ENCODE measurements at regions not wholly inside any gene's neighbourhood (a gene's known extent, or its start where the extent isn't known, plus 50 kb on each side); places are given as distances from the start of the nearest gene placed in this dataset.

GRCh38 chr18:41532344-41533086 lies 422.5 kb upstream of the PIK3C3 start:
- no peak for DNase-seq
- Histone ChIP-seq H3K4me3 (ENCODE audit: low read length) (no peak overlapping the region), H3K27me3 (ENCODE audit: control insufficient read depth, insufficient read depth, low read length) (no peaks in the 10 kb centered on the region), H3K27ac (ENCODE audit: low read length) (no peak overlapping the region), H3K36me3 (ENCODE audit: control insufficient read depth, insufficient read depth, low read length) (no peaks in the 10 kb centered on the region), H3K9me3 (ENCODE audit: control insufficient read depth, insufficient read depth, low read length) (no peaks in the 10 kb centered on the region), H3K4me1 (ENCODE audit: control insufficient read depth, insufficient read depth, low read length) (no peaks in the 10 kb centered on the region)
- H3K27ac Mint-ChIP-seq: no peak overlapping the region
- H3K4me3 Mint-ChIP-seq: no peak overlapping the region
- H3K9me3 Mint-ChIP-seq: peaks cover 19 to 24% of the 10 kb centered on the region in 2 donors
- 82% methylated on average over 4 of the region's 6 CpGs for WGBS (ENCODE audit: insufficient coverage)
- no peaks in the 10 kb centered on the region for H3K36me3 Mint-ChIP-seq
- TF ChIP-seq CTCF (IDR thresholded peaks at IDR 0.05): no peak
- intact Hi-C loops (cut with micrococcal nuclease): no loop called here
- ATAC-seq: no peak
- no peaks in the 10 kb centered on the region for H3K27me3 Mint-ChIP-seq (ENCODE audit: low read depth in 2 of 2)
- H3K4me1 Mint-ChIP-seq: no peaks in the 10 kb centered on the region

- TF ChIP-seq CTCF (IDR thresholded peaks at IDR 0.05): no peak
Observed at GRCh38 chr18:41530970-41531369, 424.1 kb upstream of the PIK3C3 start.

GRCh38 chr18:41529093-41529492 lies 425.9 kb upstream of the PIK3C3 start:
- Histone ChIP-seq H3K9me3 (ENCODE audit: control insufficient read depth, insufficient read depth, low read length) (no peaks in the 10 kb centered on the region), H3K36me3 (ENCODE audit: control insufficient read depth, insufficient read depth, low read length) (no peaks in the 10 kb centered on the region), H3K4me1 (ENCODE audit: control insufficient read depth, insufficient read depth, low read length) (no peaks in the 10 kb centered on the region), H3K4me3 (ENCODE audit: low read length) (no peak overlapping the region), H3K27ac (ENCODE audit: low read length) (no peak overlapping the region), H3K27me3 (ENCODE audit: control insufficient read depth, insufficient read depth, low read length) (no peaks in the 10 kb centered on the region)
- Mint-ChIP-seq H3K27ac (no peak overlapping the region), H3K4me3 (no peak overlapping the region), H3K4me1 (no peaks in the 10 kb centered on the region), H3K36me3 (no peaks in the 10 kb centered on the region), H3K27me3 (ENCODE audit: low read depth in 2 of 2) (no peaks in the 10 kb centered on the region), H3K9me3 (peaks cover 14 to 19% of the 10 kb centered on the region in 2 donors)
- ATAC-seq (no peak), DNase-seq (no peak)
- WGBS (ENCODE audit: insufficient coverage): no CpG with 5 or more reads among the region's 2 CpGs
- intact Hi-C loops (cut with micrococcal nuclease): no loop called here
- no peak for TF ChIP-seq CTCF (IDR thresholded peaks at IDR 0.05)

More at GRCh38 chr18:41530970-41531369, 424.1 kb upstream of the PIK3C3 start:
- no peaks in the 10 kb centered on the region for H3K4me1 ChIP-seq (ENCODE audit: control insufficient read depth, insufficient read depth, low read length)
- Mint-ChIP-seq H3K4me3 (no peak overlapping the region), H3K27ac (no peak overlapping the region), H3K27me3 (ENCODE audit: low read depth in 2 of 2) (no peaks in the 10 kb centered on the region), H3K4me1 (no peaks in the 10 kb centered on the region), H3K36me3 (no peaks in the 10 kb centered on the region), H3K9me3 (peaks cover 20 to 27% of the 10 kb centered on the region in 2 donors)
- no peaks in the 10 kb centered on the region for H3K9me3 ChIP-seq (ENCODE audit: control insufficient read depth, insufficient read depth, low read length)
- no peaks in the 10 kb centered on the region for H3K36me3 ChIP-seq (ENCODE audit: control insufficient read depth, insufficient read depth, low read length)
- no peaks in the 10 kb centered on the region for H3K27me3 ChIP-seq (ENCODE audit: control insufficient read depth, insufficient read depth, low read length)
- intact Hi-C loops (cut with micrococcal nuclease): no loop called here
- WGBS (ENCODE audit: insufficient coverage): 67% methylated on average over 1 of the region's 1 CpG
- no peak overlapping the region for H3K27ac ChIP-seq (ENCODE audit: low read length)
- DNase-seq (no peak), ATAC-seq (no peak)
- no peak overlapping the region for H3K4me3 ChIP-seq (ENCODE audit: low read length)

- Mint-ChIP-seq H3K27ac (no peak overlapping the region), H3K9me3 (peaks cover 12 to 15% of the 10 kb centered on the region in 2 donors), H3K36me3 (no peaks in the 10 kb centered on the region), H3K27me3 (ENCODE audit: low read depth in 2 of 2) (no peaks in the 10 kb centered on the region), H3K4me1 (no peaks in the 10 kb centered on the region), H3K4me3 (no peak overlapping the region)
- intact Hi-C loops (cut with micrococcal nuclease): no loop called here
- H3K9me3 ChIP-seq (ENCODE audit: control insufficient read depth, insufficient read depth, low read length): no peaks in the 10 kb centered on the region
- no peak overlapping the region for H3K27ac ChIP-seq (ENCODE audit: low read length)
- DNase-seq: no peak
- no peaks in the 10 kb centered on the region for H3K27me3 ChIP-seq (ENCODE audit: control insufficient read depth, insufficient read depth, low read length)
- no peaks in the 10 kb centered on the region for H3K4me1 ChIP-seq (ENCODE audit: control insufficient read depth, insufficient read depth, low read length)
- no peak for TF ChIP-seq CTCF (IDR thresholded peaks at IDR 0.05)
- H3K4me3 ChIP-seq (ENCODE audit: low read length): no peak overlapping the region
- no peaks in the 10 kb centered on the region for H3K36me3 ChIP-seq (ENCODE audit: control insufficient read depth, insufficient read depth, low read length)
- WGBS (ENCODE audit: insufficient coverage): 74% methylated on average over 1 of the region's 1 CpG
- no peak for ATAC-seq
Observed at GRCh38 chr18:41526054-41526453, 429.0 kb upstream of the PIK3C3 start.
